ENCODE measurements at regions not wholly inside any gene's neighbourhood (a gene's known extent, or its start where the extent isn't known, plus 50 kb on each side); places are given as distances from the start of the nearest gene placed in this dataset.
A peak's percentile ranks its signal among the peaks of the same experiment; 100 is the strongest.

DNA sequence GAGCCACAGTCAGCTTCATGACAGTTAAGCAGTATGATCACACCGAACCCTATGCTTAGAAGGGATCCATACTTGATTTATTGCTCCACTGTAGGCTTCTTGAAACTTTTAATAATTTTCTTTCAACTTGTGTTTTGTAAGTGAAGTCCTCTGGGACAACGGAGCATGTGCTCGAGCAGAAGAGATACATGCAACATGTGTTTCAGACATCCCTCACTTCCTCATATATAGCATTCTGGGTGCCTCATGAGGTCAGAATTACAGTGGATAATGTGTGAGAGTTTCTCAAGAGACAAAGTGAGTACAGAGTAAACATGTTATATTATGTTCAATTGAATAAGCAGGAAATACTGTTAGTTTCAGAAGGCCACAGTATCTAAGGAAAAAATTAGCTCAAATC lies 893.2 kb downstream of the FAT4 start:
- Histone ChIP-seq H3K27ac (ENCODE audit: low read depth in 1 of 2, low read length in 1 of 2) (no peak overlapping the region), H3K36me3 (ENCODE audit: control insufficient read depth in 4 of 4, insufficient read depth in 4 of 4, low read length in 4 of 4) (no peaks in the 10 kb centered on the region), H3K27me3 (ENCODE audit: control insufficient read depth in 3 of 3, insufficient read depth in 3 of 3, low read length in 2 of 3) (no peaks in the 10 kb centered on the region), H3K4me1 (ENCODE audit: control insufficient read depth in 5 of 5, insufficient read depth in 5 of 5, low read length in 5 of 5) (peaks cover 0 to 3% (median 0%) of the 10 kb centered on the region in 5 donors), H3K9ac (ENCODE audit: insufficient read depth in 1 of 2, low read length in 2 of 2) (no peak overlapping the region), H3K4me3 (no peak overlapping the region), H3K9me3 (ENCODE audit: control insufficient read depth in 4 of 4, insufficient read depth in 3 of 4, low read length in 3 of 4) (no peaks in the 10 kb centered on the region)
- ATAC-seq (ENCODE audit: insufficient read depth, low FRiP score): no peak
- TF ChIP-seq, protein P1, sequence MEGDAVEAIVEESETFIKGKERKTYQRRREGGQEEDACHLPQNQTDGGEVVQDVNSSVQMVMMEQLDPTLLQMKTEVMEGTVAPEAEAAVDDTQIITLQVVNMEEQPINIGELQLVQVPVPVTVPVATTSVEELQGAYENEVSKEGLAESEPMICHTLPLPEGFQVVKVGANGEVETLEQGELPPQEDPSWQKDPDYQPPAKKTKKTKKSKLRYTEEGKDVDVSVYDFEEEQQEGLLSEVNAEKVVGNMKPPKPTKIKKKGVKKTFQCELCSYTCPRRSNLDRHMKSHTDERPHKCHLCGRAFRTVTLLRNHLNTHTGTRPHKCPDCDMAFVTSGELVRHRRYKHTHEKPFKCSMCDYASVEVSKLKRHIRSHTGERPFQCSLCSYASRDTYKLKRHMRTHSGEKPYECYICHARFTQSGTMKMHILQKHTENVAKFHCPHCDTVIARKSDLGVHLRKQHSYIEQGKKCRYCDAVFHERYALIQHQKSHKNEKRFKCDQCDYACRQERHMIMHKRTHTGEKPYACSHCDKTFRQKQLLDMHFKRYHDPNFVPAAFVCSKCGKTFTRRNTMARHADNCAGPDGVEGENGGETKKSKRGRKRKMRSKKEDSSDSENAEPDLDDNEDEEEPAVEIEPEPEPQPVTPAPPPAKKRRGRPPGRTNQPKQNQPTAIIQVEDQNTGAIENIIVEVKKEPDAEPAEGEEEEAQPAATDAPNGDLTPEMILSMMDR (IDR thresholded peaks at IDR 0.05; ENCODE audit: control extremely low read depth, extremely low read depth): no peak
- peak in 1 of 3 donors; percentile 65 for DNase-seq
- 82 to 88% methylated on average over 3 of the region's 3 CpGs for WGBS, 2 donors

DNA sequence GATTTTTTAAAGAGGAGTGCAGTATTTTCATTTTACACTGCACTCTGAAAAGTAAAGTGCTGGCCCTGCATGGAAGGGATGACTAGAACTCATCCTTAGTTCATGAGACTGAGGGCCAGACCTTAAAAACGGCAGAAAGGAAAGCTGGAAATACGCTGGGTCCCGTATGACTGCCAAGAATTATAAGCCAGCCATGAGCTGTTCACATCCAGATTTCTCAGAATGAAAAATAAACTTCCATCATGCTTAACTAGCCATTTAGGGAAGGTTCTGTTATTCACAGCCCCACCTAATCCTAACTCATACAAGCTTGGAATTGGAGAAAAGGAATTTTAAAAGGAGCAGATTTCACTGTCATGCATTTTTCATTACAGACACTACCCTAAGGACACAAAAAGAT lies 894.4 kb downstream of the FAT4 start:
- 72 to 74% methylated on average over 3 of the region's 3 CpGs for WGBS, 2 donors
- no peaks in the 10 kb centered on the region for H3K9me3 ChIP-seq (ENCODE audit: control insufficient read depth in 4 of 4, insufficient read depth in 3 of 4, low read length in 3 of 4)
- no peaks in the 10 kb centered on the region for H3K36me3 ChIP-seq (ENCODE audit: control insufficient read depth in 4 of 4, insufficient read depth in 4 of 4, low read length in 4 of 4)
- no peaks in the 10 kb centered on the region for H3K27me3 ChIP-seq (ENCODE audit: control insufficient read depth in 3 of 3, insufficient read depth in 3 of 3, low read length in 2 of 3)
- ATAC-seq (ENCODE audit: insufficient read depth, low FRiP score) (no peak), DNase-seq (no peak)
- H3K27ac ChIP-seq (ENCODE audit: low read depth in 1 of 2, low read length in 1 of 2): no peak overlapping the region
- peaks cover 0 to 3% (median 0%) of the 10 kb centered on the region in 5 donors for H3K4me1 ChIP-seq (ENCODE audit: control insufficient read depth in 5 of 5, insufficient read depth in 5 of 5, low read length in 5 of 5)
- no peak overlapping the region for H3K9ac ChIP-seq (ENCODE audit: insufficient read depth in 1 of 2, low read length in 2 of 2)
- TF ChIP-seq, protein P1 (IDR thresholded peaks at IDR 0.05; ENCODE audit: control extremely low read depth, extremely low read depth): no peak
- no peak overlapping the region for H3K4me3 ChIP-seq

DNA sequence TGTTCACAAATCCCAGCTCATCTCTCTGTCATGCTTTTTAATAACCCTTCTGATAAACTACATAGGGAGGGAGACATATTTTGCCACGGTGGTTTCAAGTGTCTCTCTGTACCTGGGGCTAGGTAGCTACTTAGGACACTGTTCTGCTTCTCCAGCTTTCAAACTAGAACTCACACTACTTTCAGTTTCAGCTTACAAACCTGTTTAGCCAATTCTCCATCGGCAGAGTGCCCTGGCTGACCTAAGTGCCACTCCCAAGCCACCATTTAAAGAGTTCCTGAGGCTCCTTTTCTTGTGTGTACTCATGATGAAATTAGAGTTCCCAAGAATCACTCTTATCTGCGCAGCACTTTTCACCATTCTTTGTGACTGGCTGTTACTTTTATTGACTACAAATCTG lies 899.2 kb downstream of the FAT4 start:
- H3K4me1 ChIP-seq (ENCODE audit: control insufficient read depth in 5 of 5, insufficient read depth in 5 of 5, low read length in 5 of 5): peaks cover 0 to 7% (median 0%) of the 10 kb centered on the region in 5 donors
- no peak overlapping the region for H3K27ac ChIP-seq (ENCODE audit: low read depth in 1 of 2, low read length in 1 of 2)
- no peaks in the 10 kb centered on the region for H3K9me3 ChIP-seq (ENCODE audit: control insufficient read depth in 4 of 4, insufficient read depth in 3 of 4, low read length in 3 of 4)
- peak; percentile 66 for ATAC-seq (ENCODE audit: insufficient read depth, low FRiP score)
- H3K36me3 ChIP-seq (ENCODE audit: control insufficient read depth in 4 of 4, insufficient read depth in 4 of 4, low read length in 4 of 4): no peaks in the 10 kb centered on the region
- TF ChIP-seq, protein P1 (IDR thresholded peaks at IDR 0.05; ENCODE audit: control extremely low read depth, extremely low read depth): no peak
- H3K27me3 ChIP-seq (ENCODE audit: control insufficient read depth in 3 of 3, insufficient read depth in 3 of 3, low read length in 2 of 3): no peaks in the 10 kb centered on the region
- WGBS, 2 donors: 63 to 79% methylated on average over 3 of the region's 3 CpGs
- no peak overlapping the region for H3K9ac ChIP-seq (ENCODE audit: insufficient read depth in 1 of 2, low read length in 2 of 2)
- DNase-seq: no peak
- no peak overlapping the region for H3K4me3 ChIP-seq

DNA sequence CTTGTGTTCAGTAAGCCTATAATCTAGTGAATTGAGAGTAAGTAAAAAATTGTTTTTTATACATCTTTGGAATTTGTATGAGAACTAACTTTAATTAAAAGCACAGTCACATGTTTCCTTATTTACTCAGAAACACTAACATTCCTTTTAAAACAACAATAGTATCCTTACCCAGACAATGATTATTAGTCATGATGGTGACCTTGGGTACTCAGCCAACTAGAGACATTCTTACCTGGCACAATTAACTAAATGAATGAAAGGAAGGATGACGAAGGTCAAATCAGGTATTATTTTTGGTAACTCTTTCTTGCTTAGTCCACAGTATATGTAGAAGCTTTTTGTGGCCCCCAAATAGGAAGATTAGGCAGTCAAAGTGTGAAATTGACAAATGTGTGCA lies 901.0 kb downstream of the FAT4 start:
- DNase-seq: no peak
- no peaks in the 10 kb centered on the region for H3K27me3 ChIP-seq (ENCODE audit: control insufficient read depth in 3 of 3, insufficient read depth in 3 of 3, low read length in 2 of 3)
- ATAC-seq (ENCODE audit: insufficient read depth, low FRiP score): no peak
- TF ChIP-seq, protein P1 (IDR thresholded peaks at IDR 0.05; ENCODE audit: control extremely low read depth, extremely low read depth): no peak
- WGBS, 2 donors: 72% methylated on average over 1 of the region's 1 CpG
- H3K9me3 ChIP-seq (ENCODE audit: control insufficient read depth in 4 of 4, insufficient read depth in 3 of 4, low read length in 3 of 4): no peaks in the 10 kb centered on the region
- H3K9ac ChIP-seq (ENCODE audit: insufficient read depth in 1 of 2, low read length in 2 of 2): no peak overlapping the region
- H3K4me3 ChIP-seq: no peak overlapping the region
- H3K4me1 ChIP-seq (ENCODE audit: control insufficient read depth in 5 of 5, insufficient read depth in 5 of 5, low read length in 5 of 5): peaks cover 0 to 7% (median 0%) of the 10 kb centered on the region in 5 donors
- H3K27ac ChIP-seq (ENCODE audit: low read depth in 1 of 2, low read length in 1 of 2): no peak overlapping the region
- no peaks in the 10 kb centered on the region for H3K36me3 ChIP-seq (ENCODE audit: control insufficient read depth in 4 of 4, insufficient read depth in 4 of 4, low read length in 4 of 4)

All from lung (tissue), 11 donors.